Left lobe of liver (tissue), 2 donors: ENCODE measurements at regions not wholly inside any gene's neighbourhood (a gene's known extent, or its start where the extent isn't known, plus 50 kb on each side); places are given as distances from the start of the nearest gene placed in this dataset.

Experiments used
- ATAC-seq: fragments of 200-7000 bp; cut with Tn5 transposase; one replicate; pipeline ENCODE4 v1.9.1; 2020; ENCODE audit warnings: mild to moderate bottlenecking, moderate library complexity
- DNase-seq: peaks from one replicate; pipeline ENCODE4 v3.0.0-alpha.2; 2020; ENCODE audit warnings: low spot score
- donor health status: DM: no; HTN: no; CAD: no; lungs with moderate emphysema.
- donor health status: DM: no; HTN: yes; CAD: no.

- ATAC-seq (no peak), DNase-seq (no peak)
Observed at GRCh38 chr16:26648851-26649250, 417.9 kb upstream of the C16orf82 start.

- no peak for DNase-seq
- ATAC-seq = no peak
Observed at GRCh38 chr16:26649381-26650045, 417.2 kb upstream of the C16orf82 start.

GRCh38 chr16:26651464-26651863, 415.3 kb upstream of the C16orf82 start:
- no peak for ATAC-seq
- no peak for DNase-seq

- DNase-seq = no peak
- no peak for ATAC-seq
Observed at GRCh38 chr16:26651884-26652283, 414.8 kb upstream of the C16orf82 start.

- no peak for DNase-seq
- ATAC-seq = no peak
Observed at GRCh38 chr16:26658486-26658885, 408.2 kb upstream of the C16orf82 start.

GRCh38 chr16:26658915-26659314, 407.8 kb upstream of the C16orf82 start:
- DNase-seq (no peak), ATAC-seq (no peak)

GRCh38 chr16:26664086-26664485, 402.6 kb upstream of the C16orf82 start:
- no peak for ATAC-seq
- no peak for DNase-seq

GRCh38 chr16:26665166-26665939, 401.4 kb upstream of the C16orf82 start:
- no peak for DNase-seq
- ATAC-seq = no peak

- ATAC-seq (no peak), DNase-seq (no peak)
Observed at GRCh38 chr16:26666486-26666885, 400.2 kb upstream of the C16orf82 start.

- DNase-seq = no peak
- no peak for ATAC-seq
Observed at GRCh38 chr16:26667307-26667706, 399.4 kb upstream of the C16orf82 start.

GRCh38 chr16:26668026-26668425, 398.7 kb upstream of the C16orf82 start:
- no peak for ATAC-seq
- DNase-seq = no peak

- ATAC-seq = no peak
- DNase-seq = no peak
Observed at GRCh38 chr16:26672206-26672605, 394.5 kb upstream of the C16orf82 start.

- DNase-seq (no peak), ATAC-seq (no peak)
Observed at GRCh38 chr16:26673011-26673410, 393.7 kb upstream of the C16orf82 start.

- no peak for ATAC-seq
- DNase-seq = no peak
Observed at GRCh38 chr16:26680671-26681070, 386.1 kb upstream of the C16orf82 start.

GRCh38 chr16:26688105-26688504, 378.6 kb upstream of the C16orf82 start:
- DNase-seq (no peak), ATAC-seq (no peak)

- DNase-seq = no peak
- ATAC-seq = no peak
Observed at GRCh38 chr16:26688699-26689098, 378.0 kb upstream of the C16orf82 start.

- ATAC-seq (no peak), DNase-seq (no peak)
Observed at GRCh38 chr16:26692658-26693057, 374.1 kb upstream of the C16orf82 start.

GRCh38 chr16:26697807-26698206, 368.9 kb upstream of the C16orf82 start:
- ATAC-seq (no peak), DNase-seq (no peak)

GRCh38 chr16:26700250-26700649, 366.5 kb upstream of the C16orf82 start:
- DNase-seq (no peak), ATAC-seq (no peak)

GRCh38 chr16:26701243-26701886, 365.4 kb upstream of the C16orf82 start:
- DNase-seq (no peak), ATAC-seq (no peak)

GRCh38 chr16:26705346-26705745, 361.4 kb upstream of the C16orf82 start:
- ATAC-seq (no peak), DNase-seq (no peak)

- DNase-seq = no peak
Observed at GRCh38 chr16:26708428-26708827, 358.3 kb upstream of the C16orf82 start.

More at GRCh38 chr16:26708428-26708827, 358.3 kb upstream of the C16orf82 start:
- ATAC-seq = no peak
